ENCODE measurements at regions not wholly inside any gene's neighbourhood (a gene's known extent, or its start where the extent isn't known, plus 50 kb on each side); places are given as distances from the start of the nearest gene placed in this dataset.

DNA sequence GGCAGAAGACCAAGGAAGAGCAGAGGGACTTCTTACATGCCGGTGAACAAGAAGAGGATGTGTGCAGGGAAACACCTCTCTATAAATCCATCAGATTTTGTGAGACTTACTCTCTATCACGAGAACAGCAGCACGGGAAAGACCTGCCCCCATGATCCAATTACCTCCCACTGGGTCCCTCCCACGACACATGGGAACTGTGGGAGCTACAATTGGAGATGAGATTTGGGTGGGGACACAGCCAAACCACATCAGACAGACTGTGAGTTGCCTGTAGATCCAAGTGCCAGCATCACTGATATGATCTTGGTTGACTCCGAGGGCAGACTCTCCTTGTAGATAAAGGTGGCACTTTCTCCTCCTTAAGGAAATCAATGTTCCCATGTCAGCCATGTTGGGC is 414.8 kb upstream of the JARID2 start:
- TF ChIP-seq, protein P1, sequence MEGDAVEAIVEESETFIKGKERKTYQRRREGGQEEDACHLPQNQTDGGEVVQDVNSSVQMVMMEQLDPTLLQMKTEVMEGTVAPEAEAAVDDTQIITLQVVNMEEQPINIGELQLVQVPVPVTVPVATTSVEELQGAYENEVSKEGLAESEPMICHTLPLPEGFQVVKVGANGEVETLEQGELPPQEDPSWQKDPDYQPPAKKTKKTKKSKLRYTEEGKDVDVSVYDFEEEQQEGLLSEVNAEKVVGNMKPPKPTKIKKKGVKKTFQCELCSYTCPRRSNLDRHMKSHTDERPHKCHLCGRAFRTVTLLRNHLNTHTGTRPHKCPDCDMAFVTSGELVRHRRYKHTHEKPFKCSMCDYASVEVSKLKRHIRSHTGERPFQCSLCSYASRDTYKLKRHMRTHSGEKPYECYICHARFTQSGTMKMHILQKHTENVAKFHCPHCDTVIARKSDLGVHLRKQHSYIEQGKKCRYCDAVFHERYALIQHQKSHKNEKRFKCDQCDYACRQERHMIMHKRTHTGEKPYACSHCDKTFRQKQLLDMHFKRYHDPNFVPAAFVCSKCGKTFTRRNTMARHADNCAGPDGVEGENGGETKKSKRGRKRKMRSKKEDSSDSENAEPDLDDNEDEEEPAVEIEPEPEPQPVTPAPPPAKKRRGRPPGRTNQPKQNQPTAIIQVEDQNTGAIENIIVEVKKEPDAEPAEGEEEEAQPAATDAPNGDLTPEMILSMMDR (IDR thresholded peaks at IDR 0.05; ENCODE audit: insufficient read depth, low read depth, low read length), result no peak
- no peak for TF ChIP-seq EZH2 (IDR thresholded peaks at IDR 0.05; ENCODE audit: insufficient read depth, low read length)
